Left lung (tissue), 4 donors: ENCODE measurements at regions not wholly inside any gene's neighbourhood (a gene's known extent, or its start where the extent isn't known, plus 50 kb on each side); places are given as distances from the start of the nearest gene placed in this dataset.

Source experiments
- ATAC-seq: fragments of 200-7000 bp; cut with Tn5 transposase; one replicate; pipeline ENCODE4 v1.9.1; 2020; ENCODE audit warnings: moderate library complexity
- DNase-seq, 4 donors: peaks; one replicate each; pipeline ENCODE4 v3.0.0-alpha.2; 2013 to 2020
- H3K27ac ChIP-seq, 2 donors: fragments of 200-600 bp; sonication (generic) in 1 of 2; one replicate each; pipeline versions ENCODE4 v1.5.0 to v1.8.0; 2020 to 2021
- H3K27me3 ChIP-seq, 2 donors: fragments of 200-600 bp; sonication (generic) in 1 of 2; one replicate each; pipeline versions ENCODE4 v1.5.0 to v1.8.0; 2020 to 2021
- H3K36me3 ChIP-seq, 2 donors: fragments of 200-600 bp; sonication (generic) in 1 of 2; one replicate each; pipeline versions ENCODE4 v1.5.0 to v1.8.0; 2020 to 2021
- H3K4me1 ChIP-seq, 2 donors: fragments of 200-600 bp; one replicate each; pipeline ENCODE4 v1.8.0; 2021
- H3K4me3 ChIP-seq, 2 donors: fragments of 200-600 bp; sonication (generic) in 1 of 2; one replicate each; pipeline versions ENCODE4 v1.5.0 to v1.8.0; 2020 to 2021; ENCODE audit warnings: mild to moderate bottlenecking in 1 of 2
- H3K9me3 ChIP-seq, 2 donors: fragments of 200-600 bp; sonication (generic) in 1 of 2; one replicate each; pipeline versions ENCODE4 v1.5.0 to v1.8.0; 2020 to 2021
- CTCF ChIP-seq, 2 donors: fragments of 200-600 bp; sonication (generic) in 1 of 2; IDR thresholded peaks; one replicate each; pipeline versions ENCODE4 v1.5.0 to v1.8.0; 2021; ENCODE audit warnings: antibody characterized with exemption in 2 of 2
- intact Hi-C, 2 donors: fragments of 100-400 bp; cut with DNase I; formaldehyde crosslinking; loops; one replicate each; pipeline versions ENCODE4 v1.11.2 to v1.14.2; 2022
- donor health status: DM: no; HTN: yes; CAD: no.
- donor health status: DM: no; HTN: no; CAD: no.

DNA sequence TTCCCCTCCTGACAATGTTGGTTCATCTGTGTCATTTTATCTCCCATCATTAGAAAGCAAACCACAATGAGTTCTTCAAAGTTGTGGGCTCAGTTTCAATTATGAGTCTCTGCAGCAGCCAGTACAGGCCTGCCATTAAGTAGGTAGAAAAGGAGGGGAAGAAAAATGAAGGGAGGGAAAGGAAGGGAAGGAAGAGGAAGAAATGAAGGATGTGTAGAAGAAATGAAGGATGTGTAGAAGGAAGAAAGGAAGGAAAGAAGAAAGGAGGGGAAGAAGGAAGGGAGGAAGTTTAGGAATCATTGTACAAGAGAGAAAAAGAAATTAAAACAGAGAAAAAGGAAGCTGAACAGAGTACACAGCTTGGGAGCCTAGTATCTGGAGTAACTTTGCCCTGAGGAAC lies 498.3 kb upstream of the DAB1 start:
- no peaks in the 10 kb centered on the region for H3K36me3 ChIP-seq
- DNase-seq (no peak), ATAC-seq (no peak)
- peaks cover 0 to 2% of the 10 kb centered on the region in 2 donors for H3K9me3 ChIP-seq
- no peak overlapping the region for H3K4me3 ChIP-seq
- intact Hi-C loops, result no loop called here
- H3K27me3 ChIP-seq, result no peaks in the 10 kb centered on the region
- TF ChIP-seq CTCF (IDR thresholded peaks at IDR 0.05), result no peak
- H3K4me1 ChIP-seq, result no peaks in the 10 kb centered on the region
- no peak overlapping the region for H3K27ac ChIP-seq

DNA sequence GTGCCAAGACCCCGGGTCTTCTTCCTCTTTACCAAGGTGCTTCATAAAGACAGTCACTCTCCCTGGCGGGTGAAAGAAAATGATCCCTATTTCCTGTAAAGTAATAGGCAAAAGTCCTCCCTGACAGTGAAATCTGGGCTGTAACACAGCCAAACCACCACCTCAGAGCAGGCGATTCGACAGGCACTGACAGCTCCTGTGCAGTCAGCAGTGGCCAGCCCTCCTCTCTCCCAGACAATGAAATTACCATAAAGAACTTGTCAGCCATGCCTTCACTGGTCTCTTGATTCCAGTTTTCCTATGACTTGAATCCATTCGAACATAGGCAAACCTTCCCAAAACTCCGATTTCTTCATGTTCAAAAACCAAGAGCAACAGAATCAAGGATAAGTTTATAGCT lies 492.2 kb upstream of the DAB1 start:
- no peak for ATAC-seq
- intact Hi-C loops, result no loop called here

GRCh38 chr1:57911427-57911826 lies 487.6 kb upstream of the DAB1 start:
- Histone ChIP-seq H3K9me3 (peaks cover 0 to 3% of the 10 kb centered on the region in 2 donors), H3K27ac (no peak overlapping the region), H3K4me1 (no peaks in the 10 kb centered on the region), H3K27me3 (no peaks in the 10 kb centered on the region), H3K4me3 (no peak overlapping the region), H3K36me3 (no peaks in the 10 kb centered on the region)
- no peak for ATAC-seq
- TF ChIP-seq CTCF (IDR thresholded peaks at IDR 0.05), result no peak
- intact Hi-C loops, result no loop called here
- DNase-seq, result no peak

More for the DNA sequence above, 492.2 kb upstream of the DAB1 start:
- H3K27ac ChIP-seq, result no peak overlapping the region
- no peak for DNase-seq
- no peaks in the 10 kb centered on the region for H3K4me1 ChIP-seq
- TF ChIP-seq CTCF (IDR thresholded peaks at IDR 0.05), result no peak
- peaks cover 0 to 6% of the 10 kb centered on the region in 2 donors for H3K9me3 ChIP-seq
- H3K4me3 ChIP-seq, result no peak overlapping the region
- no peaks in the 10 kb centered on the region for H3K27me3 ChIP-seq
- H3K36me3 ChIP-seq, result no peaks in the 10 kb centered on the region

DNA sequence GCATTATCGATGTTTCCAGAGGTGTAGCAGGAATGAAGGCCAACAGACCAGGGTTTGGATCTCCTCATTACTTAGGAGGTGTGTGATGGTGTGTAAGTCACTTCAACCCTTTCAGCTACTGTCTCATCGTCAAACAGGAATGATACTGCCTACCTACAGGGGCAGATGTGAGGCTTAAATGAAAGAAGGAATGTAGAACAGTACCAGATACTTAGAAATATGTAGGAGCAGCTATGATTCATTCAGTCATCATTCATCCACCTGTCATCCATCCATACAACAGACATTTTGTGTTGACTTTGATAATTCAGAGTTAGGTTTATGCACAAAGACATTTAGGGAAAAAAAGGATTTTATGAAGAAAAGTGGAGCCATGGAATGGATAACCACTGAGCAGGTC lies 486.9 kb upstream of the DAB1 start:
- Histone ChIP-seq H3K27ac (no peak overlapping the region), H3K9me3 (peaks cover 0 to 3% of the 10 kb centered on the region in 2 donors), H3K36me3 (no peaks in the 10 kb centered on the region), H3K4me1 (no peaks in the 10 kb centered on the region), H3K4me3 (no peak overlapping the region), H3K27me3 (no peaks in the 10 kb centered on the region)
- TF ChIP-seq CTCF (IDR thresholded peaks at IDR 0.05), result no peak
- intact Hi-C loops, result no loop called here
- ATAC-seq (no peak), DNase-seq (no peak)

DNA sequence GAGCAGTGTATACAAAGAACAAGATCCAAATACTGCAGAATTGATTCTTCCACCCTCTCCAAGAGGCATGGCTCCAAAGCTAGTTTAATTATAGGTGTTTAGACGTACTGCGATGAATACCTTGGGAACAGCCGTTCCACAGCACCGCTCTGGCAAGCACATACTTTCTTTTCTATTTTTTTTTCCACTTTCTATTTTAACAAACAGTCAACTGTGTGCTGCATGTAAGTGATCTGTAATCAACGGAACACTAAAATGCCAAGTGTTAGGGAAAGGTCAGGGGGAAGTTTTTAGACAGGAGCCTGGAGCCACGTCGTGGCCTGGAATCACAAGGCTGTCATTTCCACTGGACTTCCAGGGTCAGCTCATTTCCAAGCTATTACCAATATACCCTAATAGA lies 486.4 kb upstream of the DAB1 start:
- TF ChIP-seq CTCF (IDR thresholded peaks at IDR 0.05), result no peak
- Histone ChIP-seq H3K27ac (no peak overlapping the region), H3K9me3 (peaks cover 0 to 3% of the 10 kb centered on the region in 2 donors), H3K4me1 (no peaks in the 10 kb centered on the region), H3K4me3 (no peak overlapping the region), H3K27me3 (no peaks in the 10 kb centered on the region), H3K36me3 (no peaks in the 10 kb centered on the region)
- intact Hi-C loops, result no loop called here
- ATAC-seq, result no peak
- DNase-seq, result no peak
